ENCODE measurements at regions not wholly inside any gene's neighbourhood (a gene's known extent, or its start where the extent isn't known, plus 50 kb on each side); places are given as distances from the start of the nearest gene placed in this dataset.

GRCh38 chr3:182242489-182242942 is 530.8 kb downstream of the SOX2 start:
- Histone ChIP-seq H3K79me1 (ENCODE audit: low read depth in 1 of 2, low read length in 2 of 2) (no peaks in the 10 kb centered on the region), H2BK120ac (ENCODE audit: low read depth, low read length) (no peak overlapping the region), H4K20me1 (ENCODE audit: insufficient read depth, low read length) (no peaks in the 10 kb centered on the region), H3K23ac (ENCODE audit: low read depth, low read length) (no peak overlapping the region), H3K27me3 (ENCODE audit: control insufficient read depth, insufficient read depth, low read length) (no peaks in the 10 kb centered on the region), H2BK5ac (ENCODE audit: low read depth, low read length, poor library complexity, severe bottlenecking) (no peak overlapping the region), H2BK15ac (ENCODE audit: low read depth, low read length) (no peak overlapping the region), H4K8ac (ENCODE audit: low read depth in 2 of 2, low read length in 2 of 2) (no peak overlapping the region), H3K9ac (ENCODE audit: low read depth, low read length) (no peak overlapping the region), H4K5ac (ENCODE audit: low read depth, low read length) (no peak overlapping the region), H2AK5ac (ENCODE audit: low read depth, low read length) (no peak overlapping the region), H3K9me3 (ENCODE audit: control insufficient read depth, insufficient read depth, low read length) (peaks cover 21% of the 10 kb centered on the region), H3K4ac (ENCODE audit: low read depth, low read length) (no peak overlapping the region), H2BK20ac (ENCODE audit: low read depth, low read length) (no peak overlapping the region), H3K36me3 (ENCODE audit: control insufficient read depth, insufficient read depth, low read length) (no peaks in the 10 kb centered on the region), H3K27ac (ENCODE audit: insufficient read depth, low read length) (no peak overlapping the region), H3K14ac (replicated peaks; ENCODE audit: low read depth, low read length) (no peak overlapping the region), H4K91ac (ENCODE audit: insufficient read depth, low read depth, low read length) (no peak overlapping the region), H3K4me2 (ENCODE audit: low read depth, low read length) (no peak overlapping the region), H3K56ac (ENCODE audit: extremely low read depth, insufficient read depth, low read length) (no peak overlapping the region), H3K9me1 (ENCODE audit: insufficient read depth, low read length) (no peaks in the 10 kb centered on the region), H2AK9ac (replicated peaks; ENCODE audit: low read depth, low read length, poor library complexity) (no peak overlapping the region), H3K4me1 (ENCODE audit: control insufficient read depth, insufficient read depth, low read length) (no peaks in the 10 kb centered on the region), H3K18ac (ENCODE audit: low read depth, low read length) (no peak overlapping the region), H2AFZ (replicated peaks; ENCODE audit: low read length, poor library complexity) (no peak overlapping the region), H3K4me3 (ENCODE audit: insufficient read depth, low read depth, low read length) (no peak overlapping the region)
- intact Hi-C loops (cut with micrococcal nuclease): no loop called here
- in situ Hi-C loops (cut with MboI; ENCODE audit: low sequenced_read_pairs): no loop called here
- no peak for ATAC-seq (ENCODE audit: low read depth)
- dilution Hi-C loops (cut with HindIII; ENCODE audit: low sequenced_read_pairs, unreplicated experiment): no loop called here
- TF ChIP-seq, protein P1, sequence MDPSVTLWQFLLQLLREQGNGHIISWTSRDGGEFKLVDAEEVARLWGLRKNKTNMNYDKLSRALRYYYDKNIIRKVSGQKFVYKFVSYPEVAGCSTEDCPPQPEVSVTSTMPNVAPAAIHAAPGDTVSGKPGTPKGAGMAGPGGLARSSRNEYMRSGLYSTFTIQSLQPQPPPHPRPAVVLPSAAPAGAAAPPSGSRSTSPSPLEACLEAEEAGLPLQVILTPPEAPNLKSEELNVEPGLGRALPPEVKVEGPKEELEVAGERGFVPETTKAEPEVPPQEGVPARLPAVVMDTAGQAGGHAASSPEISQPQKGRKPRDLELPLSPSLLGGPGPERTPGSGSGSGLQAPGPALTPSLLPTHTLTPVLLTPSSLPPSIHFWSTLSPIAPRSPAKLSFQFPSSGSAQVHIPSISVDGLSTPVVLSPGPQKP (IDR thresholded peaks at IDR 0.05; ENCODE audit: borderline replicate concordance, low read depth, low read length): no peak
- TF ChIP-seq, protein P2, sequence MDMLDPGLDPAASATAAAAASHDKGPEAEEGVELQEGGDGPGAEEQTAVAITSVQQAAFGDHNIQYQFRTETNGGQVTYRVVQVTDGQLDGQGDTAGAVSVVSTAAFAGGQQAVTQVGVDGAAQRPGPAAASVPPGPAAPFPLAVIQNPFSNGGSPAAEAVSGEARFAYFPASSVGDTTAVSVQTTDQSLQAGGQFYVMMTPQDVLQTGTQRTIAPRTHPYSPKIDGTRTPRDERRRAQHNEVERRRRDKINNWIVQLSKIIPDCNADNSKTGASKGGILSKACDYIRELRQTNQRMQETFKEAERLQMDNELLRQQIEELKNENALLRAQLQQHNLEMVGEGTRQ (IDR thresholded peaks at IDR 0.05; ENCODE audit: low read depth, low read length): no peak
- no peak for TF ChIP-seq CEBPB (IDR thresholded peaks at IDR 0.05; ENCODE audit: low read depth, low read length)
- no peak for TF ChIP-seq FOS (IDR thresholded peaks at IDR 0.05; ENCODE audit: low read depth, low read length)
- no peak for TF ChIP-seq RCOR1 (IDR thresholded peaks at IDR 0.05; ENCODE audit: insufficient replicate concordance, low read length)
- TF ChIP-seq MXI1 (IDR thresholded peaks at IDR 0.05; ENCODE audit: borderline replicate concordance, low read depth, low read length): no peak
- no peak for TF ChIP-seq BHLHE40 (IDR thresholded peaks at IDR 0.05; ENCODE audit: low read depth, low read length)
- no peak for TF ChIP-seq MAFK (IDR thresholded peaks at IDR 0.05; ENCODE audit: low read depth, low read length)
- TF ChIP-seq, protein P3, sequence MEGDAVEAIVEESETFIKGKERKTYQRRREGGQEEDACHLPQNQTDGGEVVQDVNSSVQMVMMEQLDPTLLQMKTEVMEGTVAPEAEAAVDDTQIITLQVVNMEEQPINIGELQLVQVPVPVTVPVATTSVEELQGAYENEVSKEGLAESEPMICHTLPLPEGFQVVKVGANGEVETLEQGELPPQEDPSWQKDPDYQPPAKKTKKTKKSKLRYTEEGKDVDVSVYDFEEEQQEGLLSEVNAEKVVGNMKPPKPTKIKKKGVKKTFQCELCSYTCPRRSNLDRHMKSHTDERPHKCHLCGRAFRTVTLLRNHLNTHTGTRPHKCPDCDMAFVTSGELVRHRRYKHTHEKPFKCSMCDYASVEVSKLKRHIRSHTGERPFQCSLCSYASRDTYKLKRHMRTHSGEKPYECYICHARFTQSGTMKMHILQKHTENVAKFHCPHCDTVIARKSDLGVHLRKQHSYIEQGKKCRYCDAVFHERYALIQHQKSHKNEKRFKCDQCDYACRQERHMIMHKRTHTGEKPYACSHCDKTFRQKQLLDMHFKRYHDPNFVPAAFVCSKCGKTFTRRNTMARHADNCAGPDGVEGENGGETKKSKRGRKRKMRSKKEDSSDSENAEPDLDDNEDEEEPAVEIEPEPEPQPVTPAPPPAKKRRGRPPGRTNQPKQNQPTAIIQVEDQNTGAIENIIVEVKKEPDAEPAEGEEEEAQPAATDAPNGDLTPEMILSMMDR (conservative IDR thresholded peaks at IDR 0.05; ENCODE audit: low read depth, low read length): no peak
- no peak for TF ChIP-seq RAD21 (IDR thresholded peaks at IDR 0.05; ENCODE audit: low read length)
- no peak for TF ChIP-seq NFE2L2 (IDR thresholded peaks at IDR 0.05; ENCODE audit: low read depth, low read length)
- ChIA-PET CTCF (no interaction called here), POLR2A (ENCODE audit: unreplicated experiment) (interaction anchor here (0.6 kb wide), 1 partner anchor 28 kb away, joined by 3 read pairs; no protein-coding TSS in a partner anchor)
- BruUV-seq (replicated peaks): no TSS peak
- DNase-seq: no peak
